Activated naive CD4-positive, alpha-beta T cell treated with anti-CD3 and anti-CD28 coated beads, Interleukin-2, amount 50 U/mL, for 24 hours (primary cell): ENCODE measurements at regions not wholly inside any gene's neighbourhood (a gene's known extent, or its start where the extent isn't known, plus 50 kb on each side); places are given as distances from the start of the nearest gene placed in this dataset.

Experiments used
- H3K27ac Mint-ChIP-seq: one replicate; pipeline ENCODE4 v1.8.0; 2021; ENCODE audit warnings: mild to moderate bottlenecking, mixed read lengths
- H3K27me3 Mint-ChIP-seq: one replicate; pipeline ENCODE4 v1.8.0; 2021; ENCODE audit warnings: mixed read lengths
- H3K36me3 Mint-ChIP-seq: one replicate; pipeline ENCODE4 v1.8.0; 2021; ENCODE audit warnings: mixed read lengths
- H3K4me1 Mint-ChIP-seq: one replicate; pipeline ENCODE4 v1.8.0; 2021; ENCODE audit warnings: mixed read lengths
- H3K4me3 Mint-ChIP-seq: one replicate; pipeline ENCODE4 v1.8.0; 2021; ENCODE audit warnings: mild to moderate bottlenecking, mixed read lengths
- H3K9me3 Mint-ChIP-seq: one replicate; pipeline ENCODE4 v1.8.0; 2021; ENCODE audit warnings: mixed read lengths

DNA sequence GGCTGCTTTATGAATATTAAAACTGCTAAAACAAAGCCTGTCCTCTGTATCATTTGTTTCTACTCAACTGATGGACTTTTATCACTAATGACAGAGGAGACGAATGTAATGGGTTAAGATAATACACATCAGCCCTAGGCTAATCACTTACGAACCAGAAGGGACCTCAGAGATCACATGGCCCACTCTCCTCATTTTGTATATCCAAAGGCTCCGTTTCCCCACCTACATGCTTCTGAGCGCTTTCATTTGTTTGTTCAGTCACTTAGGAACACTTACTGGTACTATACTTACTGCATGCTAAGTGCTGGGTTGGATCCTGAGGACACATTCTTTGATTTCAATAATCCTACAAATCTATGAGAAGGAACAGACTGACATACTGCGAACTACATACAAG is 169.3 kb downstream of the CEP135 start:
- no peaks in the 10 kb centered on the region for H3K36me3 Mint-ChIP-seq
- no peak overlapping the region for H3K27ac Mint-ChIP-seq
- no peak overlapping the region for H3K4me3 Mint-ChIP-seq
- H3K9me3 Mint-ChIP-seq = no peaks in the 10 kb centered on the region
- H3K4me1 Mint-ChIP-seq = peaks cover 6% of the 10 kb centered on the region
- peaks cover 2% of the 10 kb centered on the region for H3K27me3 Mint-ChIP-seq

DNA sequence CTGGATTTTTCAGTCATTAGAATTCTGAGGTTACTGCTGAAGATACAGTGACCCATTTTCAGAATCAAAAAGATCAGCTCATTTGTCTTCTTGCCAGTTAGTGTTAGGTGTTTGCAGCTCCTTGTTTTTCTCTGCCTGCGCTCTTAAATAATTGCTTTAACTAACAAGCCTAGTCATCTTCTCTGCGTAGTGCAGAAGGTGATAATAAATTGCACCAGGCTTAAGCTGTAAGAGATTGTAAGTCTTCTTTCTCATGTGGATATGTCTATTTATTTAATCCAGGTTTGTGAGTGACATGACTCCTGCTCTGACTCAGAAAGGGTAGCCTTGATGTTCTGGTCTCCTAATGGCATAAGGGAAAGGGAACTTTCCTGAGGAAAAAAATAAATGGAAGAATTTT is 167.2 kb downstream of the CEP135 start:
- no peak overlapping the region for H3K27ac Mint-ChIP-seq
- no peak overlapping the region for H3K4me3 Mint-ChIP-seq
- H3K36me3 Mint-ChIP-seq = no peaks in the 10 kb centered on the region

DNA sequence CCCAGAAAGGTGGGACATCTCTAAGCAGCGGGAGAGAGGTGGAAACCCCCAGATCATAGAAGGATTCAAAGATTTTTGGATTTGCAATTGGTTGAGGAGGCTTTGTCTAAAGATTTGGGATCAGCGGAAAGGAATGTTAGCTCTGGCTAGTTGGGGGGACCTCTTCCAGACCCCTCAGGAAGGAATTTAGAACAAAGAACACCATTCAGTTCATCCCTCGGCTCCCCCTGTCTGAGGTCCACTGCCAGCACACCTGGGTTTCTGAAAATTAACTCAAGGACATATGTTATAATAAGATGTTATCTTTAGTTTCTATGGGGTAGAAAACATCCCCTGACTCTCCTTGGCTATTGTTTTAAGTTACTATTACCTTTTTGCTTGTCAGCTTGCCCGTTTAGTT is 163.6 kb downstream of the CEP135 start:
- no peaks in the 10 kb centered on the region for H3K27me3 Mint-ChIP-seq
- no peak overlapping the region for H3K27ac Mint-ChIP-seq
- no peaks in the 10 kb centered on the region for H3K36me3 Mint-ChIP-seq
- H3K4me1 Mint-ChIP-seq = peaks cover 11% of the 10 kb centered on the region
- no peak overlapping the region for H3K4me3 Mint-ChIP-seq
- H3K9me3 Mint-ChIP-seq = no peaks in the 10 kb centered on the region

More for the DNA sequence above, 167.2 kb downstream of the CEP135 start:
- H3K27me3 Mint-ChIP-seq = no peaks in the 10 kb centered on the region
- H3K9me3 Mint-ChIP-seq = no peaks in the 10 kb centered on the region
- peaks cover 8% of the 10 kb centered on the region for H3K4me1 Mint-ChIP-seq

DNA sequence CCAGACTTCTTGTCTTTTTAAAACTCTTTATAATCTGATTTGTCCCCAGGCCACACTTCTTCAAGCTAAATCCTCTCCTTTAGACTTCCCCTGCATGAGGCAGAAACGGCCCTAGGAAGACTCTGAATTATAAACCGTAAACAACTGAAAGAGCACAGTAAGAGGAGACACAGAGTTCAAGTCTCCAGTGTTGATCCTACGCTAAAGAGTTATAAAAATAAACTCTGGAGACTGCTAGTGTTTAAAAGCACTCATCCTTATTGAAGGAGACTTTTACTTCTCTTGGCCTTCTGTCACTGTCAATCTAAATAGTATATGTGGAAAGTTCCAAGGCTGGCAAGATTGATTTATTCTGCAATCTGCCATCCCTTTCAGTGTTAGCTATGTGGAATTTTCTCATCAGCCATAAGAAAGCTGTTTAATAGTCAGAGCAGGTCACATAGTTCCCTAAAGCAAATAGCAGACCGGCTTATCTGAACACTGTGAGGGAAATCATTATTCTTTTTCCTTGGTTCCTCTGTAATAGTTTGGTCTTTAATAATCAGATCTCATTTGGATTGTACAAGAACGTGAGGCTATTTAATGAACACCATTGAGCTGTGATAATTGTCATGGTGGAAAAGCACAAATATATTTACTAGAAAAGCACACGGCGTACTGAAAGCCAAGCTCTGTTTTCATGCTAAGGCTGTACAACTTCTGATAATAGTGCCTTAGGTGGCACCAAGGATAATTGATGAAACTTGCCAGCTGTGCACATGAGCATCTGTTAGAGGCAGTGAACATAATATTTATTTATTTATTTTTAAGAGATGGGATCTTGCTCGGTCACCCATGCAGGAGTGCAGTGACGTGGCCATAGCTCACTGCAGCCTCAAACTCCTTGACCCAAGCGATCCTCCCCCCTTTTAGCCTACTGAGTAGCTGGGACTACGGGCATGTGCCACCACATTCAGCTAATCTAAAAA is 157.7 kb downstream of the CEP135 start:
- peaks cover 6% of the 10 kb centered on the region for H3K4me1 Mint-ChIP-seq
- H3K36me3 Mint-ChIP-seq = no peaks in the 10 kb centered on the region
- no peak overlapping the region for H3K4me3 Mint-ChIP-seq
- H3K9me3 Mint-ChIP-seq = no peaks in the 10 kb centered on the region
- H3K27ac Mint-ChIP-seq = no peak overlapping the region
- H3K27me3 Mint-ChIP-seq = peaks cover 1% of the 10 kb centered on the region

DNA sequence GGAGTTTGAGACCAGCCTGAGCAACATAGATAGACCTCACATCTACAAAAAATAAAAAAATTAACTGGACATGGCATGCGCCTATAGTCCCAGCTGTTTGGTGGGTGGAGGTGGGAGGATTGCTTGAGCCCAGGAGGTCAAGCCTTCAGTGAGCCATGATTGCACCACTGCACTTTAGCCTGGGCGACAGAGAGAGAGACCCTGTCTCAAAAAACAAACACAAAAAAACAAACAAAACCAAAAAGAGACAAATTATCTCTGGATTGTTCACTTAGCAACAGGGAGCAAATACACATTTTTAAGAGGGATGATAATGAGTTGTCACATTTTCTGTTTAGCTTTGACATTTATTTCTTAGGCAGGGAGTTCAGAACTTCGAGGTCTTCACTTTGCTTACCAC is 155.4 kb downstream of the CEP135 start:
- no peaks in the 10 kb centered on the region for H3K4me1 Mint-ChIP-seq
- no peaks in the 10 kb centered on the region for H3K36me3 Mint-ChIP-seq
- peaks cover 1% of the 10 kb centered on the region for H3K27me3 Mint-ChIP-seq
- no peak overlapping the region for H3K27ac Mint-ChIP-seq
- H3K4me3 Mint-ChIP-seq = no peak overlapping the region
- no peaks in the 10 kb centered on the region for H3K9me3 Mint-ChIP-seq

DNA sequence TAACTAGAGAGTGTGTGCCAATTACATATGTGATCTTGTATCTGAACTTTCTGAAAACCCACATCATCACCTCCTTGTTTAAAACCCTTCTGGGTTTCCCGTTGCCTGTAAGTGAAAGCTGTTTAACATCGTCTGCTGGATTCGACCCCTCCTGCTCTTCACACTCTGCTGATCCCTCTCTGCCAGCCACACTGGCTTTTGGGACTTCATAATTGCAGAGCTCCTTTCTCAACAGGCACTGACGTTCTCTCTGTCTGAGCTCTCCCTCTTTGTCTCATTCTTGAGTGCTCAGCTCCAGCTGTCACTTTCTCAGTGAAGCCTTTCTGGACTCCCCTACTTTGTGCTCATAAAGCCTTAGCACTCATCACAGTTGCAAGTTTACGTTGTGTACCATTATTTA is 153.9 kb downstream of the CEP135 start:
- H3K27me3 Mint-ChIP-seq = peaks cover 1% of the 10 kb centered on the region
- no peak overlapping the region for H3K27ac Mint-ChIP-seq
- H3K4me1 Mint-ChIP-seq = no peaks in the 10 kb centered on the region
- no peaks in the 10 kb centered on the region for H3K9me3 Mint-ChIP-seq
- H3K4me3 Mint-ChIP-seq = no peak overlapping the region
- no peaks in the 10 kb centered on the region for H3K36me3 Mint-ChIP-seq

DNA sequence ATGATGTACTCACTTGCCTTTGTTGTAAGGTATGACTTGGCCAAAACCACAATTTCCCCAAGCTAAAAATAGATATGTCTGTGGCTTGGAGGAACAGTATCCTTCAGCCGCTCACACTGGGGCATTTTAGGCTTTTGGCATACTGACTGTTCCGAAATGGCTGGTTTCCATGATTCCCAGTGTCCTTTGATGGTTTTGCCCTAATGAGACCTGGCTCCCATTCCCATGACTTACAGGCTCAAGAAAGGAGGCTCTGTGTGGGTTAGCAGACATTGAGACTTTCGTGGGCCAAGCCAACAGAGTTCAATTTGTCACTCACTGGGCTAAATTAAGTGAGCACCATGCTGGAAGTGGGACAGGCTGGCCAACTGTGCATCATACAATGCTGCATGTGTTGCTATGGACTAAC is 150.6 kb downstream of the CEP135 start:
- Mint-ChIP-seq H3K36me3 (no peaks in the 10 kb centered on the region), H3K9me3 (no peaks in the 10 kb centered on the region), H3K4me1 (no peaks in the 10 kb centered on the region), H3K27ac (no peak overlapping the region), H3K4me3 (no peak overlapping the region), H3K27me3 (peaks cover 1% of the 10 kb centered on the region)

DNA sequence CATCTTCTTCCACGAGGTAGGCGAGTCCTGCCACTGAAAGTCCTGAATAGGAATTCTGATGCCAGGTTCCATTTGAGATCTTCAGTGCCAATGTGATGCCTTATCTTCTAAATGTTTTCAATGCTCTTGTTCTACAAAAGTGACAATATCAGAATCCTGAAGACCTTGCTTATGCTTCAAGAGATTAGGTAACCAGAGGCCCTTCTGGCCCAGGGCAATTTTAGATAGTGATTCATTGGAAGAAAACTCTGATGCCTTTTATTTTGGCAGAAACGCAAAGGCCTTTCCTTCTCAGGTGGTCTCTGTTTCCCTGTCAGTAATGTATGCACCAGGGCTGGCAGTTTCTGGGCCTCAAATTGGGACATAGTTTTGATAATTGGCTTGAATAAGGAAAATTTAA is 144.8 kb downstream of the CEP135 start:
- H3K9me3 Mint-ChIP-seq = no peaks in the 10 kb centered on the region
- H3K4me3 Mint-ChIP-seq = no peak overlapping the region
- no peak overlapping the region for H3K27ac Mint-ChIP-seq
- no peaks in the 10 kb centered on the region for H3K4me1 Mint-ChIP-seq
- peaks cover 3% of the 10 kb centered on the region for H3K27me3 Mint-ChIP-seq
- no peaks in the 10 kb centered on the region for H3K36me3 Mint-ChIP-seq

DNA sequence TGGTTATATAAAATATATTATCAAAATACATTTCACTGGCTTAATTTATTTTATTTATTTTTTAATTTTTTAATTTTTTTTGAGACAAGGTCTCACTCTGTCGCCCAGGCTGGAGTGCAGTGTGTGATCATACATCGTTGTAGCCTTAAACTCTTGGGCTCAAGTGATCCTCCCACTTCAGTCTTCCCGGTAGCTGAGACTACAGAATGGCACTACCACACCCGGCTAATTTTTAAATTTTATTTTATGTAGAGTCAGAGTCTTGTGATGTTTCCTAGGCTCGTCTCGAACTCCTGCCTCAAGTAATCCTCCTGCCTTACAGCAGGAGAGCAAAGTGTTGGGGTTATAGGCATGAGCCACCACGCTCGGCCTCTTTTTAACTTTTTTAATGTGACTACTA is 143.8 kb downstream of the CEP135 start:
- H3K4me1 Mint-ChIP-seq = no peaks in the 10 kb centered on the region
- H3K27ac Mint-ChIP-seq = no peak overlapping the region
- no peak overlapping the region for H3K4me3 Mint-ChIP-seq
- H3K27me3 Mint-ChIP-seq = peaks cover 3% of the 10 kb centered on the region
- no peaks in the 10 kb centered on the region for H3K36me3 Mint-ChIP-seq
- H3K9me3 Mint-ChIP-seq = no peaks in the 10 kb centered on the region

DNA sequence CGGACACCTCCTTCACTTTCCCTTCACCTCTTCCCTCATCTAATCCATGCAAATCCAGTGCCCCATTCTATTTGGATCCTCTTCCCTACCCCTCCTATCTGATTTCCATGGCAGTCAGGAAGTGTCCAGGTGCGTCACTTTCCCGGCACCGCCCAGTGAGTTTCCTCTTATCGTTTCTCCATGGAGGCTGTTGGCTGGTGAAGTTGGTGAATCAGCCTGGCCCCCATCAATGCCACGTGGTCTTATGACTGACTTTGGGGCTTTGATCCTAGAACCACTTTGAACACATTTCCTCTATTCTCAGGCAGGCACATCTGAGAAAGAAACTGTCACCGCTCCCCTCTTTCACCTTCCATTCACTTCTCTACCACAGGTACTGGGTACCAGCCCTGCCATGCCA is 137.8 kb downstream of the CEP135 start:
- Mint-ChIP-seq H3K4me1 (no peaks in the 10 kb centered on the region), H3K27me3 (peaks cover 3% of the 10 kb centered on the region), H3K4me3 (no peak overlapping the region), H3K9me3 (no peaks in the 10 kb centered on the region), H3K36me3 (no peaks in the 10 kb centered on the region), H3K27ac (no peak overlapping the region)

DNA sequence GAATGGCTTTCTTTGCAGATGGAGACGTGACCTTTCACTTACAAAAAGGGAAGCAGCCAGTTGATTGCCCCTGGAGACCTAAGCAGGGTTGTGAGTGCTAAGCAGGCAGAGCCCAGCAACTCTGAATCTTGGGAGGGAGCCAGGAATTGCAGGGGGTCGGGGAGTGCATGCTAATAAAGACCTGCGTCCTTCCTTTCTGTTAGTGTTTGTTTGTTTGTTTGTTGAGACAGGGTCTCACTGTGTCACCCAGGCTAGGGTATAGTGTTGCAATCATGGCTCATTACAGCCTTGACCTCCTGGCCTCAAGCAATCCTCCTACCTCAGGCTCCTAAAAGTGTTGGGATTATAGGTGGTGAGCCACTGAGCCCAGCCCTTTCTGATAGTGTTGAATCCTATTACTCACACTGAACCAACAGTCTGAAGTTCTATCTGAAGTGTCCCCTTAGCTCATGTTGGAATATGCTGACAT is 137.4 kb downstream of the CEP135 start:
- Mint-ChIP-seq H3K27me3 (peaks cover 1% of the 10 kb centered on the region), H3K4me3 (no peak overlapping the region), H3K4me1 (no peaks in the 10 kb centered on the region), H3K36me3 (no peaks in the 10 kb centered on the region), H3K27ac (no peak overlapping the region), H3K9me3 (no peaks in the 10 kb centered on the region)

DNA sequence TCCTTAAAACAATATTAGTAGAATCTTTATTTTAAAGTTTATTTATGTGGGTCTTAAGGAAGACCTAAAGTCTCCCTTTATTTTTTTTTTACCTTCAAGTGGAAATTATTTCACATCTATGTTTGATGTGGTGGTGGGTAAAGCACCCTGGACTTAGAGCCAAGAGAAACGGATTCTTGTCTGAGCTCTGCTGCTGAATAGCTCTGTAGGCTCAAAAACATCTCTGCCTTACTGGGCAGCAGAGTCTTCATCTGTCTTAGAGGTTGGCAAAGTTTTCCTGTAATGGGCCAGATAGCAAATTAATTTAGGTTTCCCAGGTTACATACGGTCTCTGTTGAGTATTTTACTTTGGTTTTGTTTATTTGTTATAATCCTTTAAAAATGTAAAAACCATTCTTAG is 136.5 kb downstream of the CEP135 start:
- H3K4me3 Mint-ChIP-seq = no peak overlapping the region
- H3K27ac Mint-ChIP-seq = no peak overlapping the region
- H3K9me3 Mint-ChIP-seq = no peaks in the 10 kb centered on the region
- H3K36me3 Mint-ChIP-seq = no peaks in the 10 kb centered on the region
- no peaks in the 10 kb centered on the region for H3K4me1 Mint-ChIP-seq
- peaks cover 1% of the 10 kb centered on the region for H3K27me3 Mint-ChIP-seq

DNA sequence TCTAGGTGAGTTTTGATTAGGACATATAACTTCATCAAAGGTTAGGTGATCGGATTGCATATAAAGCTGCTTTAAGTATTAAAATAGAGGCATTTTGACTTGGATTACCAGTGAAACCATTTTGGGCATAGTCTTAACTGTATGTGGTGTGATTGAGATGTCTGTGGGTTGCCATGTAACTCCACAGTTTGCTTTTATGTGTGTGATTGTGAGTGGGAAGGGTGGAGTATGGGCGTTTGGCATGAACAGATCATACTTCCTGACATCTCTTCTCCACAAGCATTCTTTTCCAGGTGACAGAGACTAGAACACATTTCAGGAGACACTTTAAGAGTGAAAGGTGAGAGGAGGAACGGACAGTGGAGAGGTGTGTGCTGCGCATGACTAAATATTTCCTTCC is 136.1 kb downstream of the CEP135 start:
- H3K27me3 Mint-ChIP-seq = peaks cover 1% of the 10 kb centered on the region
- no peaks in the 10 kb centered on the region for H3K9me3 Mint-ChIP-seq
- no peak overlapping the region for H3K27ac Mint-ChIP-seq
- H3K4me1 Mint-ChIP-seq = no peaks in the 10 kb centered on the region
- H3K36me3 Mint-ChIP-seq = no peaks in the 10 kb centered on the region
- no peak overlapping the region for H3K4me3 Mint-ChIP-seq
